ENCODE measurements at regions not wholly inside any gene's neighbourhood (a gene's known extent, or its start where the extent isn't known, plus 50 kb on each side); places are given as distances from the start of the nearest gene placed in this dataset.

- DNase-seq (ENCODE audit: low read depth): no peak
These were observed 465.4 kb upstream of the THBS1 start for GRCh38 chr15:39115379-39116057.

- no peak for DNase-seq (ENCODE audit: low read depth)
These were observed 462.4 kb upstream of the THBS1 start for GRCh38 chr15:39118510-39118909.

- no peak for DNase-seq (ENCODE audit: low read depth)
These were observed 456.7 kb upstream of the THBS1 start for GRCh38 chr15:39124155-39124552.

GRCh38 chr15:39124553-39125171 lies 456.2 kb upstream of the THBS1 start:
- DNase-seq (ENCODE audit: low read depth): no peak

GRCh38 chr15:39125226-39125625 lies 455.7 kb upstream of the THBS1 start:
- DNase-seq (ENCODE audit: low read depth): no peak

- no peak for DNase-seq (ENCODE audit: low read depth)
These were observed 455.0 kb upstream of the THBS1 start for GRCh38 chr15:39125904-39126303.

DNA sequence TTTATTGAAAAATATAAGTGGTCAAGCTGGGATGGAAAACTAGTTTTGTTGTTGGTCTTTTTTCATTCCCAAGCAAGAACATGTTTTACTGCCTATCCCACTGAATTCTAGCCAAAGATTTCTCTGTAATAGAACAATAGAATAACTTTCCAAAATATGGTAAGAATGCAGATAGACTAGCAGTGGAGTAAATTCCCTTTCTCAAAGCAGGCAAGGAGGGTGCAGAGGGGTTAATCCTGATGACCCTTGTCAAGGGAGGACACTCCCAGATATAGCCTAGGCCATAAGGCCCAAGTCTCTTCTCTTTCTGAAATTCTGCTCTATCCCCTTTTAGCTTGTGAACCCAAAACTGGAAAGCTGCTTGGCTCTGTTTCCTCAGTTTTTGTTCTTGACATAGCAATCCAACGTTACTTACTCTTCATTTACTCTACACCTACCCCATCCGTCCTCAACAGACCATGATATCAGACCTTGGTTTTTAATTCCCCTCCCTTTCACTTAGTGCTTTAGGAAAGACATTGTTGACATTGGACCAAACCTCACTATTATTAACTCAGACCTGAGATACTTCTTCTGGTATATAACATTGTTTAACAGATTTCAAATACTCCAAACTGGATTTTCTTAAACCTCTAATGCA lies 453.6 kb upstream of the THBS1 start:
- DNase-seq (ENCODE audit: low read depth): no peak

GRCh38 chr15:39127925-39128617 lies 452.8 kb upstream of the THBS1 start:
- DNase-seq (ENCODE audit: low read depth): no peak

DNA sequence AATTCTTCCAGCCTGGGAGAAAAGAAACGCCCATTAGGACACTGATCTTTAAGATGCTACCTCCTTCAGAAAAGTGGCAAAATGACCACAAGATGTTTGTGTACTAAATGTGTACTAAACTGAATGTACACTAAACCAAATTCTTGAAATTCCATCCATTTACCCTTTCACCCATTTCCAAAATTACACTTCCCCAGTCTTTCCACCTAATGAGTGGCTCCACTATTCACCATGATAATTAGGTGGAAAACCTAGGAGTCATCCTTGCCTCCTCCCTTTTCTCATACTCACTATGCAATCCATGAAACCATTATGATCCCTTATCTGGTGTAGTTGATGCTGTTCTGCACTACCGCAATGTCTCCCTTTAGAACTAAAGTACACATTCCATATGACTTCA lies 452.1 kb upstream of the THBS1 start:
- no peak for DNase-seq (ENCODE audit: low read depth)

DNA sequence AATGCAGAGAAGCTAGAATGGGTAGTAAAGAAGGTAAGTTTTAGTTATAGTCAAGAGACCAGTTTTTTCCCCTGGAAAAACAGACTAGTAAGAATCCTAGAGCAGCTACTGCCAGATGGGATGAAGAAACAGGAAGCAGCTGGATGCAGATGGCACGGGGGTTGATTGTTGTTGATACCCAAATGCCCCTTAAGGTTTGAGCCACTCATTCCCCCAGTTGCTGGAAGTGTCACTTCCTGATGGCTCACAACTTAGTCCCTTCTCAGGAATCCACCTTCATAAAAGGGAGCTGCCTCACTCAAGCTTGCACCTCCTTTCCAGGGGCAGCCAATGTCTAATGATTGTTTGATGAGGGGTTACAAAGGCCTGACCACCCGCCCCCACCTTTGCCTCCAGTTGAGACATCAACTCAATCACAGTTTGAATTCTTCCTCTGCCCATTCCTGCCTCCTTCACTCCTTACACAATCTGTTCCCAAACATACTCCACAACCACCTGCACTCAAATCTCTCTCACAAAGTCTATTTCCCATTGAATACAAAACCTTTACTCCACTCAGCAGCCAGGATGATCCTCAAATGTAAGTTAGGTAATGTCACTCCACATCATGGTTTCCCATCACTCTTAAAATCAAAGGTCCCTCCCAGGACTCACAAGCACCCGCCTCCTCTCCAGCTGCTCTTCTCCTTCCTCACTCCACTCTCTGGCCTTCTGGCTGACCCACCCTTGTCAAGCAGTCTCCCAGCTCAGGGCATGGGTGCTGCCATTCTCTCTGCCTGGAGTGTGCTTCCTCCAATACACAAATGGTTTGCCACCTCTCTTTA lies 450.1 kb upstream of the THBS1 start:
- no peak for DNase-seq (ENCODE audit: low read depth)

DNA sequence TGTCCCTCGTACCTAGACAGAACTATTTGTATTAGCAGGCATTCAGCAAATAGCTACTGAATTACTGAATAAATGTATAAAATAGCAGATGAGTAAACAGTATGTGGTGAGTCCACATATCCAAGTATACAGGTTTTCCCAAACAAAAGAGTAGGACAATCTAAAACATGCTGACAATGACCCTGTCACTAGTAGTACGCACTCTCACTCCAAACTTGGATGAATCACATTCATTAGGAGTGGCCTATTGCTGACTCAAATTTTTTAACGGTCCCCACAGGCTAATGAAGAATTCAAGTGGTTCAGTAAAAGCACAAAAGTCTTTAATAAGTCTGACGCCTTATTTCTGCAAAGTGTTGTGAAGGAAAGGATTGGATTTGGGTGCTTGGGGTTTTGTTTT lies 449.3 kb upstream of the THBS1 start:
- no peak for DNase-seq (ENCODE audit: low read depth)

GRCh38 chr15:39132070-39132469 lies 448.8 kb upstream of the THBS1 start:
- no peak for DNase-seq (ENCODE audit: low read depth)

DNA sequence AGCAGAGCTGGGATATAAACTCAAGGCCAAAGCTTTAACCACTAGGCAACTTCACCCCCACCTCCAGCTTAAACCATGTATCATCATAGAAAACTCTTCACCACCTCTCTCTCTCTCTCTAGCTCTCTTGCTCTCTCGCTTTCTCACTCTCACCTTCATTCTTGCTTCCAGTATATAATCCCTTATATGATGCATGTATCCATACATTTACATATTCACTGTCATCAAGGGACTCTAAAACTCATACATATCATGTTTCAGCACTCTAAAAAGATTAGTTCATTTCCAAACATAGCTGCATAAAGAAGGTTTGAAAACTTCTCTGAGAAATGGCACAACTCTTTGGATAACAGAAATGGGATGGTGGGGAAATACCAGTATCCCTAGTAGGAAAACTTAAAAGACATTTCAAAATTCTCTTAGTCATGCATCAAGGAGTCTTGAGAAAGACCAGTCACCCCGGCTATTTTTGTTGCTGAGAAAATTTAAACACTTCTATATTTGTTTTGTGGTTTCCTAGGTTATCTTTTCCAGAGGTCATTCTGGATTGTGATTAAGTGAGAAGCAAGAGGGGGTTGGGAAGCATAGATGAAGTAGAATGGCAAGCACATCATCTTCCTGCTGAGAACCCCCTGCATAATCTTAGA lies 447.8 kb upstream of the THBS1 start:
- no peak for DNase-seq (ENCODE audit: low read depth)

DNA sequence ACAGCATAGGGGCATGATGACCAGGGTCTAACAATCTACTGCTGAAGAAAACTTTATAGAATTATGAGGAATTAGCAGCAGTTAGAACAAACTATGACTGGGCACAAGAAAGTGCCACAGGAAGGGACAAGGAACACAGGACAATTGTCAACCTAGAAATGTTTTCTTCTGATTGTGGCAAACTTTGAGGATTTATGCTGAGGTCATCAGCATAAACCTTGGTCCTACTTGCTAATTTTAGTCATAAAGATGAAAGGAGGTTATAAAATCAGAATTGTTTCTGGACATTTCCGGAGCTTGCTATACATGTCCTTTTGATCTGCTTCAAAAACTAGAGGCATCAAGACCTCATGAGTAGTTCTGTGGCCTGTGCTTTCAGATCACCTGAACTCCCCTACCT lies 446.6 kb upstream of the THBS1 start:
- no peak for DNase-seq (ENCODE audit: low read depth)

GRCh38 chr15:39135989-39136388 lies 444.9 kb upstream of the THBS1 start:
- DNase-seq (ENCODE audit: low read depth): no peak

DNA sequence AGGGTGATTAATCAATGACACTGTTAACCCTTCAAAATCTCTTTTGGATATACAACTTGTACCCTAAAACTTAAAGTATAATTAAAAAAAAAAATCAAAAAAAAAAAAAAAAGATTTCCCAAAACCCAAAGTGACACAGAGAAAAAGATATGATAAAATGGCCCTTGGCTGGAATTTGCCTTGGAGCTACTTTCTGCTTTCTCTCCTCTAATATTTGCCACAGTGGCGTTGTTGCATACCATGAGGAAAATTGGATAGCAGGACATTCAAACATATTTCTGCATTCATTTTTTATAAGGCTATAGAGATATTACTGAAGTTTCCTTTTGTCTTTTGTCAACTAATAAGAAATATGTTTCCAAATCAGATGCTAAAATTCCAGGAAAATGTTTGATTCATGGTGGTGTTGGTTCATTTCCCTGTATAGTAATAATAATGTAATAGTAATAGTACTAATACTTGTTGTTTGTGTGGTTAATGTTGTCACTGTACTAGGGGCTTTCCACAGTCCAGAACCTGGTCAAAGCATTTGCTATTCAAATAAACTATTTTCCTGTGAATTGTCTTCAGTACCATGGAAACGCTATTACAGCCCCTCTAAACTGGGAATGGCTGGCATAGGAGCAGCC lies 441.3 kb upstream of the THBS1 start:
- no peak for DNase-seq (ENCODE audit: low read depth)

DNA sequence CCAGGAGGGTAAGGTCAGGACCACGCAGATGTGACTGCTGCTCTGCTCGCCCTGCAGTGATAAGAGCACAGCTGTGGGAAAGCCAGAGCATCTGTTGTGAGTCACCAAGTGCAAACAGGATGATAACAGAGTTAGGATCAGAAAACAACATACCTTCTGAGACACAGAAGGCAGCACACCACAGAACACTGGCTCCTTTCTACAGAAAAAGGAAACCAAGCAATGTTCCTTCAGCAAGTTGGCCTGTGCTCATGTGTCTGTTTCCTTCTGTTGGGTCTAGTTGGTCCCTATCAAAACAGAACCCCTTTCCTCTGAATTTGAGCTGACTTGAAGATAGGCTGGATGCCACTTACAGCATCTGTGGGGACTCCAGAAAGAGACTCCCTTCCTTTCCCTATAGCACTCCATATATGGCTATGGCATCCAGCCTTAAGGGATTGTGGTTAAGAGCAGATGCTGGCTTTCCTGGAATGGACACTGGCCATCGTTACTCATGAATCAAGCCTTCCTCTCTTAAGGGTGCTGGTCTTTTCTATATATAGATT lies 440.7 kb upstream of the THBS1 start:
- no peak for DNase-seq (ENCODE audit: low read depth)

DNA sequence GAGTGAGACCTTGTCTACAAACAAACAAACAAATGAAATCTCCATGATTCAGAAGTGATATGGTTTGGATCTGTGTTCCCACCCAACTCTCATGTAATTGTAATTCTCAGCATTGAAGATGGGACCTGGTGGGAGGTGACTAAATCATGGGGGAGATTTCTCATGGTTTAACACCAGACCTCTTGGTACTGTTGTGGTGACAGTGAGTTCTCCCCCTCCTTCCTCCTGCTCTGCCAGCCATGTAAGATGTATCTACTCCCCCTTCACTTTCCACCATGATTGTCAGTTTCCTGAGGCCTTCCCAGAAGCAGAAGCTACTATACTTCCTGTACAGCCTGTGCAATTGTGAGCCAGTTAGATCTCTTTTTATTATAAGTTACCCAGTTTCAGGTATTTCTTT lies 438.4 kb upstream of the THBS1 start:
- no peak for DNase-seq (ENCODE audit: low read depth)

DNA sequence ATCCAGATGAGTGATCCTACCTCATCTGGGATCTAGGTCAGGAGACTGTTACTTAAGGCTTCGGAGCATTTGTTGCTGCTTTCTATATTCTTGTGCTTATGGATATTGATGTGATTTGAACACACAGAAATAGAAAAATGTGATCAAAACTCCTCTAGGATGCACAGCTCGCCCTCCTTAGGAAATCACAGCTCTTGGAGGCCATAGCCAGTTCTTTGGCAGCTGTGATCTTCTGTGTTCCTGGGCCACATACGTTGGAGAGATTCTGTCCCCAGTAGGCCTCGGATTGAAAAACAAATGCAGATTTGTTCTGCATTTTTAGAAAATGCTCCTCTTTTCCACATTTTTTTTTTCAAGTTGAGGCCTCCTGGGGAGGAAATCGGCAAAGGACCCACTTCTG lies 437.4 kb upstream of the THBS1 start:
- no peak for DNase-seq (ENCODE audit: low read depth)

GRCh38 chr15:39144051-39144450 lies 436.8 kb upstream of the THBS1 start:
- DNase-seq (ENCODE audit: low read depth): no peak
